Fibroblast of pulmonary artery (primary cell): ENCODE measurements at regions not wholly inside any gene's neighbourhood (a gene's known extent, or its start where the extent isn't known, plus 50 kb on each side); places are given as distances from the start of the nearest gene placed in this dataset.
"Not testable (repeated sequence)": the region's sequence is repeated elsewhere in the genome, so short reads cannot be mapped to it uniquely, and the experiment has no call there.

Experiments used
- DNase-seq: peaks from one replicate; pipeline ENCODE4 v3.0.0-alpha.2; 2010; ENCODE audit warnings: low read depth
- H3K4me3 ChIP-seq: replicated peaks from 2 replicates; pipeline ENCODE4 v1.5.1; 2011; ENCODE audit warnings: low read depth, mild to moderate bottlenecking, control low read depth, low read length, moderate library complexity
- CTCF ChIP-seq: IDR thresholded peaks from 2 replicates; pipeline ENCODE4 v1.5.1; 2011; ENCODE audit warnings: mild to moderate bottlenecking, control low read depth, low read length, inconsistent platforms; ENCODE audit errors: missing control alignments

GRCh38 chr14:53249059-53249458 is 95.9 kb upstream of the DDHD1 start:
- no peak for TF ChIP-seq CTCF
- H3K4me3 ChIP-seq, result no peak overlapping the region
- no peak for DNase-seq

- no peak for DNase-seq
- TF ChIP-seq CTCF, result no peak
- H3K4me3 ChIP-seq, result no peak overlapping the region
Observed at GRCh38 chr14:53247596-53248370, 94.7 kb upstream of the DDHD1 start.

- not testable (repeated sequence) for DNase-seq, H3K4me3 ChIP-seq
Observed at GRCh38 chr14:53242898-53243297, 89.8 kb upstream of the DDHD1 start.

GRCh38 chr14:53237488-53237887 is 84.4 kb upstream of the DDHD1 start:
- H3K4me3 ChIP-seq, result no peak overlapping the region
- no peak for DNase-seq
- no peak for TF ChIP-seq CTCF

GRCh38 chr14:53236708-53237107 is 83.6 kb upstream of the DDHD1 start:
- DNase-seq, result no peak
- H3K4me3 ChIP-seq, result no peak overlapping the region
- TF ChIP-seq CTCF, result no peak

GRCh38 chr14:53231171-53231570 is 78.0 kb upstream of the DDHD1 start:
- H3K4me3 ChIP-seq, result no peak overlapping the region
- no peak for TF ChIP-seq CTCF
- no peak for DNase-seq

GRCh38 chr14:53228966-53229365 is 75.8 kb upstream of the DDHD1 start:
- DNase-seq, result no peak
- no peak for TF ChIP-seq CTCF
- H3K4me3 ChIP-seq, result no peak overlapping the region
